Fibroblast of skin of right biceps (primary cell): ENCODE measurements at regions not wholly inside any gene's neighbourhood (a gene's known extent, or its start where the extent isn't known, plus 50 kb on each side); places are given as distances from the start of the nearest gene placed in this dataset.

ENCODE experiments used
- DNase-seq: peaks from one replicate; pipeline ENCODE4 v3.0.0-alpha.2; 2013

GRCh38 chr10:130859427-130859826 is 452.1 kb downstream of the TCERG1L start:
- DNase-seq = no peak

DNA sequence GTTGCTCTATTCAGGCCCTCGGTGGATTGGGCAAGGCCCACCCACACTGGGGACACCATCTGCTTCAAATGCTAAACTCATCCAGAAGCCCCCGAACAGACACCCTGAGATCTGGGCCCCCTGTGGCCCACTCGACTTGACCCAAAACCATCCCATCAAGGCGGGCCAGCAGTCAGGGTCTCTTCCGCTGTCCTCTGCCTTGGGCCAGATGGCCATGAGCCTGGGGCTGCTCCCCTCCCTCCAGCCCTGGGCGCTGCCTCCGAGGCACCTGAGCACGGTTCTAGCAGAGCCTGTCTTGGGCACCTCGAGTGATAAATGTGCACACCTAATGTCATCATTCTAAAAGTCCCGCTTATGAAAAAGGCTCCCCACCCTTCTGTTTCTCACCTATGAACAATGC is 449.4 kb downstream of the TCERG1L start:
- no peak for DNase-seq

DNA sequence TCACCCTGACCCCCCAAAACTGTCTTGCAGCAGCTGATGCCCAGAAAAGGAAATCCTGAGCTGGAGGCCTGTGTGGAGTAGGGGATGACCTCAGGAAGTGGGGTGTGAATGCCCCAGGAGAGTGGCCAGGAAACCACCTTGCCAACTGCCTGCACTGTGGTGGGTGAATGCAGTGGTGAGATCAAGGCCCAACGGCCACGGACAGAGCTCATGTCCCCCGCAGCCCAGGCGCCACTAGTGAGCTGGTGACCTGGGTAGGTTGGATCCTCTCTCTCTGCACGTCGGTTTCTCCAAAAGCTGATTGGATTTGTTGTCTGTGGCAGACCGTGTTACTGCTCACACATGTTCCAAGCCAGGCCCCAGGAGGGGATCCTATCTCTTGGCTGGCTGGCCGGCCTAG is 448.9 kb downstream of the TCERG1L start:
- no peak for DNase-seq

DNA sequence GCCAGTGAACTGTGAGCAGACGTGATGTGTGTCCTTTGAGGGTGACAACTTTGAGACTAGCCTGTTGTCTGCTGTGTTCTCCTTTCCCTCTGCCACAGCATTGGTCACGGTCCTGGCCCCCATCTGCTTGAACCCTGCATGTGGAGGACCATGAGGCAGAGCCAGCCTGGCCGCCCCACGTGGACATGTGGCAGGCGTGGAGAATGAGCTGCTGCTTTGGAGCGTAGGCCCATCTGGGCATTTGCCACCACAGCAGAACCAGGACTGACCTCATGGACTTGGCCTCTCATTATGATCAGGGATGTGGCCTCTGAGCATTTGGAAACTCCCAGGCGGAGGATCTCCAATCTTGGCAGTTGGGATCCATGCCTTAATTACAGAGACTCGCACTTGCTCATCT is 448.5 kb downstream of the TCERG1L start:
- DNase-seq = no peak

- DNase-seq = no peak
Observed at GRCh38 chr10:130864961-130865818, 446.3 kb downstream of the TCERG1L start.

- DNase-seq = no peak
Observed at GRCh38 chr10:130866857-130867256, 444.7 kb downstream of the TCERG1L start.

DNA sequence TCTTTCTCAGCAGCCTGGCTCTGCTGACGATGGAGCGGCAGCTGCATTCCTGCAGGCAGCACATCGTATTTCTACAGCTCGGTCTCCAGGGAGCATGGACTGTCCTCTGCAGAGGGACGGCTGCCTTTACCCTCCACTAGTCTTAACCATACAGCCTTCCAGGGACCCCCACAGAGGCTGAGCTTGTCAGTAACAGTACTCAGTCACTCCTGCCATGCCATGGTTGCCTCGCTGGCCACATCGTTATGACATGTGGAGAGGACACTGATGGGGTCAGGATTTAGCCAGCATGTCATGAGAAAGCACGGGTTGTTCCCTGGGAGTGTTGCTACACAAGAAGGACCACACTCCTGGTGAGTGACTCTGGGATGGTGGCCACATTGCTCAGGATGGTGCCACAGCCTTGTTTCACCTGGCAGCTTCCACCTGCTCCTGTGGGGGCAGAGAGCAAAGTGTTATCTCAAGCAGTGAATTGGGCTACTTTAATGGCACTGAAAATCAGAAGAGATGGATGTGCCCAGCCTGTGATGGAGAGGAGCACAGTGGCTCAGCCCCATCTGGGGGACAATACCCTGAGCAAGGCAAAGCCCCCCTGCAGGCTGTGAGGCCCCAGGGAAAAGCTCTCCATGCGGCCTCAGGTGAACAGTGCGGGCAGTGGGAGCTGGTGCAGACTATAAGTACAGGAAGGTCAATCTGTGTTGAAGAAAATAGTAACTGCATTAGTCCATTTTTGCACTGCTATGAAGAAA is 443.9 kb downstream of the TCERG1L start:
- DNase-seq = no peak

DNA sequence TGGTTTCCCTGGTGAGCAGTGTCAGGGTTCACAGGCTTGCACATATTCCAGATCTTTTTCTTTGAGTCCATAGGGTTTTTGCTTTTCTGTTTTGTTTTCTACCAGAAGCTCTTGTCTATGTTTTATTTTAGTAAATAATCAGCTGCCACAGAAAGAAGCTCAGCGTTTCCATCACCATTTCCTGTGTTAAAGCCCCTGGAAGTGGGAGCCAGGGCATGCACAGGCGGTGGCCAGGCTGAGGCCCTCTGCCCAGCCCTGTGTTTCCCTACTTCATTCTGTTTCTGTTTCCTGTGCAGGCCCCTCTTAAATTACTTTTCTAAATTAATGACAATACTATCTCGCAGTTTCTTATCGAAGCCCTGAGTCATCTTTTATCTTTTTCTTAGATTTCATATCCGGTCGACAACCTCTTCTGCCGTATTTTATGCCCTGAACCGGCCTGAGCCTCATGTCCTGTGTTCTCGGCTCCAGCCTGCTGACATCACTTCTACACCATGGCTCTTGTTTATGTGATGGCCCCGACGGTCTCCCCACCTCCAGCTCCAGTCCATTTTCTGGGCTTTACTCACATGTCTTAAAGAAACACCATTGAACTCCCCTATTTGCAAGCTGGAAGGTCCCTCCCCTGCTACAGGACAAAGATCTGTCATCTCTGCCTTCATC is 442.2 kb downstream of the TCERG1L start:
- no peak for DNase-seq

DNA sequence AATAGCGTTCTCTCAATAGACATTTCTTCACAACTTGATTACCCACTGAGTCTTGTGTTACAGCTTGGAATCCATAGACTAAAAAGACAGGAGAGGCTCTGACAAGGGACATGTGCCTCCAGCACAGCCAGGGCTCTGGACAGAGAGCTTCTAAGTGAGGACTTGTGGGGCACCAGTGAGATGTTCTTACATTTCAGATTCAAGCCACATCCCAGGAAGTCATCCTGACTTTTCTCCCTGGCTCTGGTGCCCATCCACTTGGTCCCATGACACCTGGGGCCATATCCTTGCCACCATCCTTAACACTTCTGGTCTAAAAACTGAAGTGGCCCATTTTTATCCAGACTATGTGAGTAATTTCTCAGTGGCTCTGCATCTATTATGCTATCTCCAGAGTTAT is 440.1 kb downstream of the TCERG1L start:
- no peak for DNase-seq

DNA sequence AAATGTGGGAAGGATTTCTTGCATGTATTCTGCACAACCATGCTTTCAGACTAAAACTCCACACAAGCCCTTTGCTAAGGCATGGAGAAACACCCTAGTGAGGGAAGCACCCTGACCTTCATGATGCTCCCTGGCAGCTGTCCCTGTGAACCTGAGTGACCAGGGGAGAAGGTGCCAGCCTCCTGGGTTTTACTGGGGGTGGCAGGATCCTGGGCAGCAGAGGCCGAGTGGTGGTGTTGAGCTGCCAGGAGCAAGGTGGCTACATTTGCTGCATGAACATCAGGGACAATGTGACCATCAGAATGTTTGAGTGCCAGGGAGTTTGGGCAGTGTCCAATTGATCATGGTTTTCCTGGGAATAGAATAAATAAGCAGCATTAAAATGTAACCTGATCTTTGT is 437.9 kb downstream of the TCERG1L start:
- no peak for DNase-seq

DNA sequence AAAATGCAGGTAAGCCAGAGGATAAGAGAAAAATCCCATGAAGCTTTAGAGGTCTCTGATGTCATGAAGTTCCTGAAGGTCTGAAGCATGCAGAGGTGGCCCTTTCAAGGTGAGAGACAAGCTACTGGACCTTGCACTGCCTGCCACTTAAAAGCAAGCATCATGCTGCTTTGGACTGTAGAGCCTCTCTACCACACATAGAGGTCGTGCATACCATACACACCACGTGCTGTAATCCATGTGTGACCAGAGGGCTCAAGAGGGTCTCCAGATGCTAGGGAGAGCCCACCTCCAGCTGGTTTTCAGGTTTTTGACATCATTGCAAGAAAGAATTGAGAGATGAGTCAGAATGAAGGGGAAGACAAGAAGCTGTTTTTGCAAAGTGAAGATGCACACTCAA is 436.4 kb downstream of the TCERG1L start:
- no peak for DNase-seq

DNA sequence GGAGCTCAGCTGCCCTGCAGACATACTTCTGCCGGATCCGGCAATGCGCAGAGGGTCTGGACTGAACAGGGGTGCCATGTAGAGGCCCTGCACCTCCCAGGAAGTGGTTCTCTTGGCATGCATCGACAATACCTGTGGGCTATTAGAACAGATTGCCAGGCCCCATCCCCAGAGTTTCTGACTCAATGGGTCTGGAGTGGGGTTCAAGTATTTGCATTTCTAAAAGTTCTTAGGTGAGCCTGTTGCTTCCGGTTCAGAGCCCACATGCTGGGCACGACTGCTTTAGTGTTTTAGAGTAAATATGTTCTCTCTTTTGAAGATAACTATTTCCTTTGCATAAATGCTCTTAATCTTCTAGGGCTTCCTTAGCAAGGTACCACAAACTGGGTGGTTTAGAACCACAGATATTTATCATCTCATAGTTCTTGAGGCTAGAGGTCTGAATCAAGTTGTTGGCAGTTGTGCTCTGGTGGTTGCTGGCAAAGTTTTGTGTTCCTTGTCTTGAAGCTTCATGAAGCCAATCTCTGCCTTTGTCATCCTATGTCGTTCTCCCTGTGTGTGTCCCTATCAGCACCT is 435.5 kb downstream of the TCERG1L start:
- no peak for DNase-seq

GRCh38 chr10:130877126-130877525 is 434.4 kb downstream of the TCERG1L start:
- DNase-seq = no peak

DNA sequence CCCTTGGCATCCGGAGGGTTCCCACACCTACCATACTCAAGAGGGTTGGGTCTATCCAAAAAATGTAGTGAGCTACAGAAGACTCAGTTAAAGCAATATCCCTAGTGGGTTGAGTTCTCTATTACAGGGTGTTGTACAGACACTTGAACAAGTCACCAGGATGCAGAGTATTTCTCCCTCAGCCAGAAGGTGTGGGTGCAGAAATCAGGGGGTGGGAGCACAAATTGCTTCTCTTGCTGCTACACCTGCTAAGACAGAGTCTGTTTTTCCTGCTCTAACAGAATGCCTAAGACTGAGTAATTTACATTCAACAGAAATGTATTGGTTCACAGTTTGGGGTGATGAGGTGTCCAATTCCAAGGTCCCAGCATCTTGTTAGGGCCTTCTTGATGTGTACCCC is 433.4 kb downstream of the TCERG1L start:
- DNase-seq = no peak

DNA sequence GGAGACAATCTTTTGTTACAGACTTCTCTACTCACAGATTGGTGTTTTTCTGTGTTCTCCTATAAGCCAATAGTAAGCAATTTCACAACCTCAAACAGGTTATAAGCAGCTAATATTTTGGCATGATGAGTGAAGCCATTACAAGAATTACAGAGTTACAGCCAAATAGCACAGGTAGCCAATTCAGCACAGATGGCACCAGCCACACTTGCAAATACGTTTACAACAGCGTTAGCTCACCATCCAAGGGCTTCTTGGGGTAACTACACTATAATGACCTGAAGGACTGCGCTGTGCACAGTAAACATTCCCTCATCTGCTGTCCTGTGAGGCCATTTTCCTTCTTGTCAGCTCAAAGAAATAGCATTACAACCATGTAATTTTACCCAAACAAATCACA is 428.6 kb downstream of the TCERG1L start:
- DNase-seq = no peak

- DNase-seq = no peak
Observed at GRCh38 chr10:130884456-130884855, 427.1 kb downstream of the TCERG1L start.

GRCh38 chr10:130885021-130885655 is 426.4 kb downstream of the TCERG1L start:
- no peak for DNase-seq

DNA sequence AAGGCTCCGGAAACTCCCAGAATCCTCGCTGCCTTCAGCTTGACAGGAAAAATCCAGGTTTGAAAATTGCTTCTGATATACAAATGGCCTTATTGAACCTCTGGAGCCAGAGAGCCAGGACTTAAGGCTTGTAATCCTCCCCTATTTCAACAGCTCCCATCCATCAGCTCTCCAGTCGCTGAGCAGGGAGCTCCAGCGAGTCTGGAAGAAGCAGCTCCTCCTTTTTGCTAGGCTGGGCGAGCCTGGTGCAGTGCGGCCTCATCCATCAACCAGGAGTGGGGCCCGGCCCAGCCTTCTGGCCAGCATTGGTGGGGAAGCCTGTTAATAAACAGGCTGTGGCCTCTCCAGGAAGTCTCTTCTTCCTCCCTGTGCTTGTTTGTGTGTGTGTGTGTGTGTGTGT is 424.4 kb downstream of the TCERG1L start:
- DNase-seq = no peak

DNA sequence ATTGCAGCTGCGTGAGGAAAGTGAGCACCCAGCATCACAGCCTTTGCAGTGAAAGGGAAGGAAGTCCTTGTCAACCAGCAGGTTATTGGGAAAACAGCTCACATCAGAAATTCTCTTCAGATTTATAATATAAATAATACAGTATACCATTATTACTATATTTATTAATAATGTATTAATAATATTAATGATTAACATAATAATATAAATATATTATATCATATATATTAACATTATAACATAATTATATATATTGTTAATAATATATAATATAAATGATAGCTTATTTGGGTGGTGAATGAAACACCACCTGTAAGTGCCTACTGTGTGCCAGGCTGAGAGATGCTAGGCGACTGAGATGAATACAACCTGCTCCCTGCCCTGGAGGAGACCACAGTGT is 423.0 kb downstream of the TCERG1L start:
- DNase-seq = no peak

GRCh38 chr10:130889240-130889639 is 422.3 kb downstream of the TCERG1L start:
- DNase-seq = no peak

DNA sequence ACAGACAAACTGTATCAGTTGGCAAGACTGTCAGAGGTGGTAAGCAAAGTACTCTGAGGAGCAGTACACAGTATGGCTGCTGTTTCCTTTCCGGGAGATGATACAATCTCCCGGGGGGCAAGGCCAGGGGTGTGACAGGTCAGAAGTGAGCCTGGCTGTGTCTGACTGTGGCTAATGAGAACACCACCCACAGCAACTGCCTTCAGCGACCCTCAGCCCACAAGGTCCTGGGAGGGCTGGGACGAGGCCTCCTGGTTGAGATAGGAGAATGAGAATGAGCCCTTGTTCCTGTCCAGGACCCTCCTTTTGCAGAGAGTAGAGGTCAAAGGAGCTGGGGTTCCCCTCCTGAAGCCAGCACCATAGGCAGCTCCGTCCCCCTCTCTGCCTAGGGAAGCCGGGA is 421.7 kb downstream of the TCERG1L start:
- DNase-seq = no peak

GRCh38 chr10:130891066-130891465 is 420.5 kb downstream of the TCERG1L start:
- no peak for DNase-seq

DNA sequence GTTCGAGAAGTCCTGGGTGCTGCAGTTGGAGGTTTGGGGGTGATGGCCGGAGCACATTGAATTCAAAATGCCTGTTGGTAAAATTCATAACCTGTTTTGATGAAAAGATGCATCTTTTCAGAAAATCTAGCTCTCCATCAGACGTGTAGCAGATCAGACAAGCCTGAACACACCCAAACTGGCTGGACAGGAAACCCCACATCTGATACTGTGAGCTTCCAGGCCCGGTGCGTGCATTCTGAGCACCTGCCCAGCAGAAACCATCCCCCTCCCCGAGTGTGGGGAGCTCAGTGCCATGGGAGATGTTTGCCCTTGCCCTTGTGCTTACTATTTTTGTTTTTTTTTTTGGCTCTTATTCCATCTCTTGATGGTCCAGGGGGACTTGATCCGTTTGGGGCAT is 417.1 kb downstream of the TCERG1L start:
- no peak for DNase-seq
